GM12878 (cell line): ENCODE measurements at regions not wholly inside any gene's neighbourhood (a gene's known extent, or its start where the extent isn't known, plus 50 kb on each side); places are given as distances from the start of the nearest gene placed in this dataset.
"Not testable (repeated sequence)": the region's sequence is repeated elsewhere in the genome, so short reads cannot be mapped to it uniquely, and the experiment has no call there.

Experiments
- ATAC-seq: fragments of 200-7000 bp; cut with Tn5 transposase; 3 replicates; pipeline ENCODE4 v1.9.1; 2020; ENCODE audit warnings: mild to moderate bottlenecking, moderate library complexity
- BruUV-seq: library from RNA; stranded (reverse); fragments of 400-500 nt; replicated peaks from 2 replicates; lab custom pipeline; 2021; lab: Mats Ljungman, UMichigan
- CTCF ChIA-PET: fragments of 300-600 bp; sonication (Branson Sonifier 250); formaldehyde crosslinking; extraction: SDS; loops from one replicate; lab custom pipeline; 2021; ENCODE audit warnings: inconsistent platforms; lab: Yijun Ruan, JAX
- POLR2A ChIA-PET: fragments of 350-600 bp; formaldehyde crosslinking; extraction: SDS; loops from one replicate; lab custom pipeline; 2021; ENCODE audit warnings: inconsistent platforms; lab: Charles Lee
- RAD21 ChIA-PET: fragments of 300-600 bp; sonication (Branson Sonifier 250); formaldehyde crosslinking; loops from one replicate; lab custom pipeline; 2023; ENCODE audit warnings: antibody characterized with exemption; ENCODE audit not compliant: unreplicated experiment; lab: Charles Lee
- SMC1A ChIA-PET: fragments of 300-600 bp; sonication (Branson Sonifier 250); formaldehyde crosslinking; loops from one replicate; lab custom pipeline; 2023; ENCODE audit not compliant: unreplicated experiment, uncharacterized antibody; lab: Charles Lee
- DNase-seq: peaks from one replicate; pipeline ENCODE4 v3.0.0-alpha.2; 2011; ENCODE audit warnings: low read depth, low spot score
- FAIRE-seq: peaks from 3 replicates; lab custom pipeline; 2011; peaks lifted over from hg19 to GRCh38; lab: Jason Lieb, UNC
- H2AFZ ChIP-seq: 2 replicates; pipeline ENCODE4 v1.6.0; 2011; ENCODE audit warnings: low read depth, low read length, control low read depth; ENCODE audit not compliant: control insufficient read depth
- H3K27ac ChIP-seq: 2 replicates; pipeline ENCODE4 v1.5.1; 2011; ENCODE audit warnings: control low read depth; ENCODE audit not compliant: control insufficient read depth, insufficient read depth
- H3K27me3 ChIP-seq, 2 experiments: replicated peaks in 1 of 2; 2 replicates each; pipeline versions ENCODE4 v1.6.0 to v1.6.1; 2011; ENCODE audit warnings: low read length in 1 of 2; ENCODE audit not compliant: control insufficient read depth in 2 of 2, insufficient read depth in 2 of 2
- H3K36me3 ChIP-seq, 2 experiments: 2 replicates each; pipeline ENCODE4 v1.5.1; 2011; ENCODE audit warnings: low read length in 1 of 2; ENCODE audit not compliant: control insufficient read depth in 2 of 2, insufficient read depth in 2 of 2
- H3K4me1 ChIP-seq: 2 replicates; pipeline ENCODE4 v1.6.1; 2011; ENCODE audit warnings: mild to moderate bottlenecking, low read length, moderate library complexity, mixed read lengths; ENCODE audit not compliant: control insufficient read depth, insufficient read depth
- H3K4me2 ChIP-seq: 2 replicates; pipeline ENCODE4 v1.6.0; 2011; ENCODE audit warnings: control low read depth; ENCODE audit not compliant: control insufficient read depth, insufficient read depth
- H3K4me3 ChIP-seq: fragments of 200-600 bp; sonication (generic); 2 replicates; pipeline ENCODE4 v1.5.1; 2016
- H3K79me2 ChIP-seq: 2 replicates; pipeline ENCODE4 v1.6.0; 2011; ENCODE audit warnings: low read length; ENCODE audit not compliant: control insufficient read depth, insufficient read depth
- H3K9ac ChIP-seq: 2 replicates; pipeline ENCODE4 v1.8.0; 2011; ENCODE audit warnings: low read length, control low read depth, mixed read lengths; ENCODE audit not compliant: control insufficient read depth, insufficient read depth
- H3K9me3 ChIP-seq: replicated peaks from 3 replicates; pipeline ENCODE4 v1.5.1; 2011; ENCODE audit warnings: mild to moderate bottlenecking, low read length; ENCODE audit not compliant: control insufficient read depth, insufficient read depth
- H4K20me1 ChIP-seq: 2 replicates; pipeline ENCODE4 v1.6.0; 2011; ENCODE audit not compliant: control insufficient read depth, insufficient read depth
- CTCF ChIP-seq, 3 experiments: IDR thresholded peaks in 2 of 3; conservative IDR thresholded peaks in 1 of 3; 2 replicates each; pipeline ENCODE4 v1.5.1; 2011; ENCODE audit warnings: low read depth in 3 of 3, low read length in 3 of 3, mild to moderate bottlenecking in 3 of 3, control low read depth in 2 of 3, moderate library complexity in 2 of 3, inconsistent platforms in 1 of 3, mixed read lengths in 1 of 3; ENCODE audit not compliant: control insufficient read depth in 2 of 3, insufficient read depth in 1 of 3; ENCODE audit errors: extremely low read depth in 1 of 3
- EZH2 ChIP-seq: IDR thresholded peaks from 2 replicates; pipeline ENCODE4 v1.6.1; 2012; ENCODE audit warnings: low read depth, mild to moderate bottlenecking, control low read depth, inconsistent platforms, low read length, borderline replicate concordance; ENCODE audit not compliant: control insufficient read depth
- FOXK2 ChIP-seq: fragments of 450-650 bp; IDR thresholded peaks from 2 replicates; pipeline ENCODE4 v1.6.1; 2017; ENCODE audit warnings: mild to moderate bottlenecking, moderate library complexity
- RAD21 ChIP-seq: IDR thresholded peaks from 2 replicates; pipeline ENCODE4 v1.6.1; 2011; ENCODE audit warnings: mild to moderate bottlenecking, low read depth, low read length, moderate library complexity; ENCODE audit not compliant: insufficient read depth
- SMC3 ChIP-seq: IDR thresholded peaks from 2 replicates; pipeline ENCODE4 v1.6.1; 2011; ENCODE audit warnings: low read length, improper control_type of control experiment, borderline replicate concordance
- ZBTB4 ChIP-seq: fragments of 450-650 bp; formaldehyde crosslinking; IDR thresholded peaks from 2 replicates; pipeline ENCODE4 v1.4.0; 2022; ENCODE audit warnings: mild to moderate bottlenecking, moderate library complexity
- ZNF24 ChIP-seq: fragments of 450-650 bp; IDR thresholded peaks from 2 replicates; pipeline ENCODE4 v1.6.1; 2017; ENCODE audit warnings: antibody characterized with exemption, mild to moderate bottlenecking
- WGBS: methylation state at CpG from one replicate; pipeline ENCODE4 v1.1.6; 2016; ENCODE audit warnings: low lambda C conversion rate; ENCODE audit not compliant: insufficient replicate concordance, insufficient coverage; ENCODE audit errors: missing lambda C conversion rate; 5-methylcytosine and 5-hydroxymethylcytosine counted together
- in situ Hi-C: fragments of 300-500 bp; cut with MboI; formaldehyde crosslinking; loops from 9 replicates; pipeline ENCODE4 v1.14.3; 2018; ENCODE audit warnings: mixed read lengths
- intact Hi-C: fragments of 100-400 bp; cut with micrococcal nuclease; formaldehyde crosslinking; loops from one replicate; pipeline ENCODE4 v1.14.2; 2022; ENCODE audit not compliant: unreplicated experiment

DNA sequence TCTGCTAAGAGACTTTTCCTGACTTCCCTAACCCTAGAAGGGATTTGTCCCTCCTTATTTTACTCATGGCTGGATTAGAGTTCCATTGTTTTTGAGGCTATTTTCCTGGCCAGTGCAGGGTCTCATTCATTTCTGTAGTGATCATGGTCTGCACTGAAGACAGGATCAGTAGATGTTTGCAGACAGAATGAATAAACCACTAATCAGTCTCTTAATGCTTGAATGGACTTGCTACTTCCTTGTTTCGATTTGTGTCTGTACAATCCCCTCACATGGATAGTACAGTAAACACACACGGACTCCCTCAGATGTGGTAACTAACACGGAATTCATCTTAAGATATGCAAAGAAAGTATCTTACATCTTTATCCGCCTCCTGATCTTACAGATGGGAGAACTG, 102.6 kb upstream of the PRB2 start (continued):
- TF ChIP-seq FOXK2 (no peak), EZH2 (no peak), ZNF24 (no peak), ZBTB4 (CRISPR knock-in tag) (no peak)

GRCh38 chr12:11498574-11498973, 103.2 kb upstream of the PRB2 start:
- intact Hi-C loops, H3K79me2 ChIP-seq, DNase-seq, BruUV-seq, H3K9ac ChIP-seq, POLR2A ChIA-PET, H3K36me3 ChIP-seq, CTCF ChIA-PET, H3K27me3 ChIP-seq, H3K4me1 ChIP-seq, in situ Hi-C loops, H3K9me3 ChIP-seq, H2AFZ ChIP-seq, H4K20me1 ChIP-seq, H3K27ac ChIP-seq, FAIRE-seq: not testable (repeated sequence)
- Histone ChIP-seq H3K4me2 (peak overlapping the region; percentile 41; the same call in 1 of the 2 replicates), H3K4me3 (0 out of 2 replicates have a peak overlapping the region, but pooled peaks have one; percentile 34)
- ChIA-PET RAD21 (interaction anchor here (1.1 kb wide), 1 partner anchor 47 kb away, joined by 3 read pairs; no protein-coding TSS in a partner anchor), SMC1A (interaction anchor here (0.7 to 1.5 kb wide), 2 partner anchors 51 to 82 kb away, joined by 4 read pairs; no protein-coding TSS in a partner anchor)
- WGBS, result 20% methylated on average over 3 of the region's 3 CpGs
- peak; percentile 74 for ATAC-seq
- TF ChIP-seq CTCF (IDR thresholded peaks at IDR 0.05 in 2 of 3, conservative IDR thresholded peaks at IDR 0.05 in 1 of 3; ENCODE audit: control insufficient read depth in 2 of 3, extremely low read depth in 1 of 3, insufficient read depth in 1 of 3, low read depth in 3 of 3, low read length in 3 of 3), result peak; percentile 13 to 34 (median 23); a peak in 3 of 6 replicates
- peak; percentile 8; the same call in 1 of the 2 replicates for TF ChIP-seq RAD21
- peak; percentile 9; the same call in 1 of the 2 replicates for TF ChIP-seq SMC3
